Fibroblast of mammary gland (primary cell): ENCODE measurements at regions not wholly inside any gene's neighbourhood (a gene's known extent, or its start where the extent isn't known, plus 50 kb on each side); places are given as distances from the start of the nearest gene placed in this dataset.
A peak's percentile ranks its signal among the peaks of the same experiment; 100 is the strongest.
"Not testable (repeated sequence)": the region's sequence is repeated elsewhere in the genome, so short reads cannot be mapped to it uniquely, and the experiment has no call there.

Source experiments
- DNase-seq: peaks from one replicate; pipeline ENCODE4 v3.0.0-alpha.2; 2010; ENCODE audit warnings: low read depth
- H3K4me3 ChIP-seq: 2 replicates; pipeline ENCODE4 v1.5.1; 2011; ENCODE audit warnings: low read depth, mild to moderate bottlenecking, low read length, moderate library complexity; ENCODE audit not compliant: control insufficient read depth
- TF ChIP-seq, protein P1 (sequence below): conservative IDR thresholded peaks from 2 replicates; pipeline ENCODE4 v1.5.1; 2011; ENCODE audit warnings: low read depth, low read length, inconsistent platforms; ENCODE audit not compliant: control insufficient read depth, insufficient read depth

DNA sequence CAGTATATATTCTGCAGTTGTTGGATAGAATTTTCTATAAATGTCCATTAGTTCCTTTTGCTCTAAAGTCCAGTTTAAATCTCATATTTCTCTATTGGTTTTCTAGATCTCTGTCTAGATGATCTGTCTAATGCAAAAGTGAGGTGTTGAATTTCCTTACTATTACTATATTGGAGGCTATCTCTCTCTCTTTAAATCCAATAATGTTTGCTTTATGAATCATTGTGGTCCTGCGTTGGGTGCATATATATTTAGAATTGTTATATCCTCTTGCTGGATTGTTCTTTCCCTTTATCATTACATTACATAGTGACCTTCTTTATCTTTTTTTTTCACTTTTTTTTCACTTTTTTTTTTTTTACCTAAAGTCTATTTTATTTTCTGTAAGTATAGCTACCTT lies 208.5 kb upstream of the ASCC3 start:
- TF ChIP-seq, protein P1, sequence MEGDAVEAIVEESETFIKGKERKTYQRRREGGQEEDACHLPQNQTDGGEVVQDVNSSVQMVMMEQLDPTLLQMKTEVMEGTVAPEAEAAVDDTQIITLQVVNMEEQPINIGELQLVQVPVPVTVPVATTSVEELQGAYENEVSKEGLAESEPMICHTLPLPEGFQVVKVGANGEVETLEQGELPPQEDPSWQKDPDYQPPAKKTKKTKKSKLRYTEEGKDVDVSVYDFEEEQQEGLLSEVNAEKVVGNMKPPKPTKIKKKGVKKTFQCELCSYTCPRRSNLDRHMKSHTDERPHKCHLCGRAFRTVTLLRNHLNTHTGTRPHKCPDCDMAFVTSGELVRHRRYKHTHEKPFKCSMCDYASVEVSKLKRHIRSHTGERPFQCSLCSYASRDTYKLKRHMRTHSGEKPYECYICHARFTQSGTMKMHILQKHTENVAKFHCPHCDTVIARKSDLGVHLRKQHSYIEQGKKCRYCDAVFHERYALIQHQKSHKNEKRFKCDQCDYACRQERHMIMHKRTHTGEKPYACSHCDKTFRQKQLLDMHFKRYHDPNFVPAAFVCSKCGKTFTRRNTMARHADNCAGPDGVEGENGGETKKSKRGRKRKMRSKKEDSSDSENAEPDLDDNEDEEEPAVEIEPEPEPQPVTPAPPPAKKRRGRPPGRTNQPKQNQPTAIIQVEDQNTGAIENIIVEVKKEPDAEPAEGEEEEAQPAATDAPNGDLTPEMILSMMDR: no peak
- no peak overlapping the region for H3K4me3 ChIP-seq
- DNase-seq: no peak

DNA sequence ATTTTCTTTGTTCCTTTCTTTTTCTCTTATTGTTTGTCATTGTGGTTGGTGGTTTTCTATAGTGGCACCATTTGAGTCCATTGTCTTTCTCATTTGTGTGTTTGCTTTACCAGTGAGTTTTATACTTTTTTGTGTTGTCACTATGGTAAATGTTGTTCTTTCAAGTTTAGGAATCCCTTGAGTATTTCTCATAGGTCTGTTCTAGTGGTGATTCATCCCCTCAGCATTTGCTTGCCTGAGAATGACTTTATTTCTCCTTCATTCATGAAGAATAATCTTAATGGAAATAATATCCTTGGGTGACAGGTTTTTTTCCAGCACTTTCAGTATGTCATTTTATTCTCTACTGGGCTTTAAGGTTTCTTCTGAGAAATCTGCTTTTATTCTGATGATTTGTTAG lies 209.2 kb upstream of the ASCC3 start:
- TF ChIP-seq, protein P1: no peak

DNA sequence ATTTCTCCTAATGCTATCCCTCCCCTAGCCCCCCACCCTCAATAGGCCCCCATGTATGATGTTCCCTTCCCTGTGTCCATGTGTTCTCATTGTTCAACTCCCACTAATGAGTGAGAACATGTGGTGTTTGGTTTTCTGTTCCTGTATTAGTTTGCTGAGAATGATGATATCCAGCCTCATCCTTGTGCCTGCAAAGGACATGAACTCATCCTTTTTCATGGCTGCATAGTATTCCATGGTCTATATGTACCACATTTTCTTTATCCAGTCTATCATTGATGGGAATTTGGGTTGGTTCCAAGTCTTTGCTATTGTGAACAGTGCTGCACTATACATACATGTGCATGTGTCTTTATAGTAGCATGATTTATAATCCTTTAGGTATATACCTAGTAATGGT lies 217.5 kb upstream of the ASCC3 start:
- DNase-seq, H3K4me3 ChIP-seq: not testable (repeated sequence)

More for the DNA sequence above, 209.2 kb upstream of the ASCC3 start:
- no peak overlapping the region for H3K4me3 ChIP-seq
- peak; percentile 33 for DNase-seq

DNA sequence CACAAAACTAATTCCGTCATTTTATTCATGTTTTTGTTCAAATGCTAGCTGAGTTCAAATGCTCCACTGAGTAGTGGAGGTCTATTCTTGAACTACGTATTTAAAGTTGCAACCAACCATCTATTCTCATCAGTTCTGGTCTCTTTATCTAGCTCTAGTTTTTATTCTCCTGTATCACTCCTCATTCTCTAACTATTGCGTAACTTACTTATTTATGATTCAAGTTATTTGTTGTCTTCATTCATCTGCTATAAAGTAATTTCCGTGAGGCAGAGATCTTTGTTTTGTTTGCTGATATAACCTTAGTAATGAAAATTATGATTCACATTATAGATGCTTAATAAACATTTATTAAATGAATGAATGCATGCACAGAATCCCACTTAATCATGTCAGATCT lies 221.6 kb upstream of the ASCC3 start:
- no peak overlapping the region for H3K4me3 ChIP-seq
- TF ChIP-seq, protein P1: no peak
- DNase-seq: no peak

DNA sequence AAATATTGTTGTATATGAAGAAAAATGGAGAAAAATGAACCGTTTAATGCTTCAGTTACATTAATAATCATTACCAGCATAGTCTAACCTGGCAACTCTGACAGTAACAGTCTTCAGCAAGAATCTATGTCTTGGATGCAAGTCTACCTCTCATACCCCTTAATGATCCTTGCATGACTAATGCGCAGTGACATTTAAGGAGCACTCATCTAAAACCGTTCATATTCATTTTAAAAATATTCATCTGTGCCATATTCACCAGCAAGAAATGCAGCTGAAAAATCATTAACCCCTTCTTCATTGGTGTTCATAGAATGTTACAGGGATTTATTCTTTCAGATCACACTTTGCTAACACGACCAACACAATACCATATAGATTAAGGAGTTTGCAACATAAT lies 227.2 kb upstream of the ASCC3 start:
- TF ChIP-seq, protein P1: no peak
- no peak overlapping the region for H3K4me3 ChIP-seq
- no peak for DNase-seq

DNA sequence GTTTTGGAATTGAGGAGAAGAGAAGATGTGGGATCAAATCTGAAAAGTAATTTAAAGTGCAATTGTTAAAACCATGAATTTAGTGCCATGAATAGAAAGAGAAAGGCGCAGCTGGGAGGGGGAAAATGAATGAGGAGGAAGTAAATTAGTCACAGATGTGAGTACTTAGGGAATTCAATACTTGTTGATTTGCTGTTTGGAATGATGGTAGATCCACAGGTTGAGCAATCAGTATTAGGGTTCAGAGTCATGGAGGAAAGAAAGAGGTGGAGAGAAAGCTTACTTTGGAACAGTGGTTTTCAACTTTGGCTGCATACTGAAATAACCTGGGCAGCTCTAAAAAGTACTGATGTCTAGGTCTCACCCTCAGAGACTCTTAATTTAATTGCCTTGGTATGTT lies 229.7 kb upstream of the ASCC3 start:
- TF ChIP-seq, protein P1: no peak
- peak; percentile 59 for DNase-seq
- no peak overlapping the region for H3K4me3 ChIP-seq

DNA sequence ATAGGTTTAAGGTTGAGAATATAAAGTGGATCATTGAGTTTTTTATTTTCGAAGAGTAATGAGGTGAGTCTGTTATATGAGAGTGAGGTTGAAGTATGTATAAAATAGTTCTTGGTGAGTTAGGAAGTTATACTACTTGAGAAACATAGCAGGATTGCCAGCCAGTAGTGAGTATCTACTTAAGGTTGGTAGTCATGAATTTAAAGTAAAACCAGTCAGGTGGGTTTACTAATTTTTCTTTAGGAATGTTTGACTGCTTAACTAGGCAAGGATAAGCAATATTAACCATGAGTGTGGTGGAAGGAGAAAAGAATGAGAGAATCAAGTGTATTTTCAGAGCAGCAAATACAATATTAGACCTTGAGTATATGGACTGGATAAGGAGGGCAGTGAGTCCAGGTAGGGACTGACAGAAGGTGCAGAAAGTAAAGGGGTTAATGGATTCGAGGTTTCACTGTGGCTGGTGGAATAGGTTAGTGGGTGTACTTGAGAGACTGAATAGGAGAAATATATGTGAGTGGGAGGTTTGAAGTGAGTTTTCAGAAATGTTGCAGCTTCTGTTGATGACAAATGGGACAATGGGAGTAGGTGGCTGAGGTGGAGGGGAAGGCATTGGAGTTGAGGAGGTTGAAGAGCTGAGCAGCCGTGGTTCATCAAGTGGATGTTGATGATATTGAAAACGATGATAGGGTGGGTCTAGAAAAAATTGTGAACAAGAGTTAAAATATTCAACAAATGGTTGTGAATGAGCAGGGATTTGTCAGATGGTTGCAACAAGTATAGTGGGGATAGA lies 232.5 kb upstream of the ASCC3 start:
- TF ChIP-seq, protein P1: no peak
- no peak overlapping the region for H3K4me3 ChIP-seq
- no peak for DNase-seq
